ENCODE measurements at regions not wholly inside any gene's neighbourhood (a gene's known extent, or its start where the extent isn't known, plus 50 kb on each side); places are given as distances from the start of the nearest gene placed in this dataset.

- Mint-ChIP-seq H3K27ac (no peak overlapping the region), H3K4me3 (no peak overlapping the region), H3K27me3 (no peaks in the 10 kb centered on the region), H3K9me3 (peaks cover 3% of the 10 kb centered on the region), H3K36me3 (peaks cover 6% of the 10 kb centered on the region), H3K4me1 (ENCODE audit: unreplicated experiment) (peaks cover 16% of the 10 kb centered on the region)
- no peak for DNase-seq (ENCODE audit: extremely low spot score, unreplicated experiment)
- TF ChIP-seq, protein P1, sequence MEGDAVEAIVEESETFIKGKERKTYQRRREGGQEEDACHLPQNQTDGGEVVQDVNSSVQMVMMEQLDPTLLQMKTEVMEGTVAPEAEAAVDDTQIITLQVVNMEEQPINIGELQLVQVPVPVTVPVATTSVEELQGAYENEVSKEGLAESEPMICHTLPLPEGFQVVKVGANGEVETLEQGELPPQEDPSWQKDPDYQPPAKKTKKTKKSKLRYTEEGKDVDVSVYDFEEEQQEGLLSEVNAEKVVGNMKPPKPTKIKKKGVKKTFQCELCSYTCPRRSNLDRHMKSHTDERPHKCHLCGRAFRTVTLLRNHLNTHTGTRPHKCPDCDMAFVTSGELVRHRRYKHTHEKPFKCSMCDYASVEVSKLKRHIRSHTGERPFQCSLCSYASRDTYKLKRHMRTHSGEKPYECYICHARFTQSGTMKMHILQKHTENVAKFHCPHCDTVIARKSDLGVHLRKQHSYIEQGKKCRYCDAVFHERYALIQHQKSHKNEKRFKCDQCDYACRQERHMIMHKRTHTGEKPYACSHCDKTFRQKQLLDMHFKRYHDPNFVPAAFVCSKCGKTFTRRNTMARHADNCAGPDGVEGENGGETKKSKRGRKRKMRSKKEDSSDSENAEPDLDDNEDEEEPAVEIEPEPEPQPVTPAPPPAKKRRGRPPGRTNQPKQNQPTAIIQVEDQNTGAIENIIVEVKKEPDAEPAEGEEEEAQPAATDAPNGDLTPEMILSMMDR (conservative IDR thresholded peaks at IDR 0.05) = no peak
Measured at GRCh38 chr13:31947105-31947504, 84.5 kb upstream of the FRY start.

DNA sequence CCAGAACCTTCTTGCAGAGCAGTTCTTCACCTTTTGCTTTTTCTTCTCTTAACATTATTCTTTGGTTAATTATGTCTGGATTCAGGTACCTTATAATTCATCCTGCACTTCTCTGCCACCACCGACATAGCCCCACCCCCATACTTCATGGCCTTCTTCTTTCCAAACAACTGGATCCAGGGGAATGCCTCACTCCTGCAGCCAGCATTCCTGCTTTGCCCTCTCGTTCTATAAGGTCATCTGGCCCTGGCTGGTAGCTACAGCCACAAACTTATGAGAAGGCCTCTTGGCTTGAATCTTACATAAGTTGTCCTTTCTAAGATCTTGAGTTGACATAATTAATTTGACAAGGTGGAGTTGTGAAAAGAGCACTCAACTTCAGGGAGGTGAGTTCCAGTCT lies 84.1 kb upstream of the FRY start:
- TF ChIP-seq, protein P1 (conservative IDR thresholded peaks at IDR 0.05) = no peak
- no peak for DNase-seq (ENCODE audit: extremely low spot score, unreplicated experiment)
- Mint-ChIP-seq H3K4me3 (peak overlapping the region; percentile 11), H3K9me3 (peaks cover 3% of the 10 kb centered on the region), H3K27me3 (no peaks in the 10 kb centered on the region), H3K36me3 (peaks cover 6% of the 10 kb centered on the region), H3K27ac (no peak overlapping the region), H3K4me1 (ENCODE audit: unreplicated experiment) (peaks cover 16% of the 10 kb centered on the region)

GRCh38 chr13:31949486-31949885 lies 82.1 kb upstream of the FRY start:
- DNase-seq (ENCODE audit: extremely low spot score, unreplicated experiment) = no peak
- peaks cover 6% of the 10 kb centered on the region for H3K36me3 Mint-ChIP-seq
- no peak overlapping the region for H3K27ac Mint-ChIP-seq
- H3K4me3 Mint-ChIP-seq = no peak overlapping the region
- peaks cover 16% of the 10 kb centered on the region for H3K4me1 Mint-ChIP-seq (ENCODE audit: unreplicated experiment)
- TF ChIP-seq, protein P1 (conservative IDR thresholded peaks at IDR 0.05) = no peak
- no peaks in the 10 kb centered on the region for H3K27me3 Mint-ChIP-seq
- peaks cover 3% of the 10 kb centered on the region for H3K9me3 Mint-ChIP-seq

- TF ChIP-seq, protein P1 (conservative IDR thresholded peaks at IDR 0.05) = no peak
- DNase-seq (ENCODE audit: extremely low spot score, unreplicated experiment) = no peak
- Mint-ChIP-seq H3K27me3 (no peaks in the 10 kb centered on the region), H3K36me3 (peaks cover 6% of the 10 kb centered on the region), H3K27ac (no peak overlapping the region), H3K9me3 (peaks cover 3% of the 10 kb centered on the region), H3K4me3 (no peak overlapping the region), H3K4me1 (ENCODE audit: unreplicated experiment) (peaks cover 12% of the 10 kb centered on the region)
Measured at GRCh38 chr13:31950111-31950815, 81.3 kb upstream of the FRY start.

DNA sequence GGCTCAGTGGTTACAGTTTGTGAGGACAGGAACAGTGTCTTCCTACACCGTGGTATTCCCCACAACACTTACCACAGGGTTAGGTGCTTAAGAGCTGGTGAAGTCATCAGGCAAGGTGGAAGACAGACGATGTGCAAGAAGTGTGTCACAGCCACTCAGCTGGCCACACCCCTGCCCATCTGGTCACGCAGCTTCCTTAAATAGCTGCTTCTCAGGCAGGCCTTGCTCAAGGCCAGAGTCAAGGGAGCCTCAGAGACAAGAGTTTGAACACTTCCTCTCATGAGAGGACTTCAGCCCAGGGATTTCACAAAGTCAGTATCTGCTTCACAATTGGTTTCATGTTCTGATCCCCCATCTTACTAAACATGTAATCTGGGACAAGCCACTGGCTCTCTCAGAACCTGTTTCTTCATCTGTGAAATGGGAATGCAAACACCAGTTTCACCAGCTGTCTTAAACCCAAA lies 80.3 kb upstream of the FRY start:
- Mint-ChIP-seq H3K27ac (peak overlapping the region; percentile 76), H3K9me3 (no peaks in the 10 kb centered on the region), H3K27me3 (no peaks in the 10 kb centered on the region), H3K4me3 (no peak overlapping the region), H3K4me1 (ENCODE audit: unreplicated experiment) (peaks cover 5% of the 10 kb centered on the region), H3K36me3 (peaks cover 6% of the 10 kb centered on the region)
- no peak for DNase-seq (ENCODE audit: extremely low spot score, unreplicated experiment)
- TF ChIP-seq, protein P1 (conservative IDR thresholded peaks at IDR 0.05) = no peak
